GM12892 (cell line): ENCODE measurements at regions not wholly inside any gene's neighbourhood (a gene's known extent, or its start where the extent isn't known, plus 50 kb on each side); places are given as distances from the start of the nearest gene placed in this dataset.

ENCODE experiments used
- DNase-seq: peaks from one replicate; pipeline ENCODE4 v3.0.0; 2011; ENCODE audit not compliant: insufficient read length
- FAIRE-seq: peaks from 2 replicates; lab custom pipeline; 2011; peaks lifted over from hg19 to GRCh38; lab: Jason Lieb, UNC
- POLR2A ChIP-seq: IDR thresholded peaks from 2 replicates; pipeline ENCODE4 v1.6.1; 2011; ENCODE audit warnings: low read depth, low read length, control low read depth
- POLR2AphosphoS5 ChIP-seq: IDR thresholded peaks from 2 replicates; pipeline ENCODE4 v1.6.1; 2011; ENCODE audit warnings: low read depth, low read length, control low read depth
- TAF1 ChIP-seq: IDR thresholded peaks from 2 replicates; pipeline ENCODE4 v1.6.1; 2011; ENCODE audit warnings: low read depth, mild to moderate bottlenecking, control low read depth, low read length, borderline replicate concordance

DNA sequence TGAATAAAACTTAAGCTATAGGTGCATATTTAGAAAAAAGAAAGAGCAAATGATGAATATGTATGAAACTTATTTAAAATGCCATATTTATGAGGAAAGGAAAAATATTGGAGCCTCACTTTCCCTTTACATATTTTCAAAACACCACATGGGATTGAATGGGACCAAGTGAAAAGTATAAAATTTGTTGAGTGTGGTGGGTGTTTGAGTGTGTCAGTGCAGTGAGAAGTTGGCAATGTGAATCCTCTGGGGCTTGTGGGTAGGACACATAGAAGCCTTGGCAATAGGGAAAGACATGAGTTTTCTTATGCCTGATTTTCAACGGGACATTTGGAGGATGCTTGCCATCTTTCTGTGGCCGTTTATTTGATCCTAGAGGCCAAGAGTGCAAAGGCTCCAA is 502.2 kb upstream of the CELF4 start:
- TF ChIP-seq POLR2A, result no peak
- DNase-seq (no peak), FAIRE-seq (no peak)

DNA sequence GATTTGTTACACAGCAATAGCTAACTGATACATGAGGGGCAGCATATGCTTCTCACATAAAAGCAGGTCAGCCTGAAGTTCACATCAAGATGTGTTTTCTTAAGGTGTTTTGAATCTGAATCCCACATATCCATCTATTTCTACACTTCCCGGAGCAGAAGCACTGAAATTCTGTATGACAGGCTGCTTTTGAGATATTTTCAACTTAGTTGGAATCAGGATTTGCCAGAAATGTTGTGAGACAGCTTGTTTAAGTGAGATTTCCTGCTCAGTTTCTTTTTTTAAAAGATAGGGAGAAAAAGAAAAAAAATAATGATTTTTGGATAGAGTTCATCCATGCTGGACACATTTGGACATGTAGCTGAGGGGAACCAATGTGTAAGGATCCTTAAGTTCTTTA is 501.5 kb upstream of the CELF4 start:
- TF ChIP-seq POLR2AphosphoS5 (no peak), TAF1 (no peak), POLR2A (no peak)

DNA sequence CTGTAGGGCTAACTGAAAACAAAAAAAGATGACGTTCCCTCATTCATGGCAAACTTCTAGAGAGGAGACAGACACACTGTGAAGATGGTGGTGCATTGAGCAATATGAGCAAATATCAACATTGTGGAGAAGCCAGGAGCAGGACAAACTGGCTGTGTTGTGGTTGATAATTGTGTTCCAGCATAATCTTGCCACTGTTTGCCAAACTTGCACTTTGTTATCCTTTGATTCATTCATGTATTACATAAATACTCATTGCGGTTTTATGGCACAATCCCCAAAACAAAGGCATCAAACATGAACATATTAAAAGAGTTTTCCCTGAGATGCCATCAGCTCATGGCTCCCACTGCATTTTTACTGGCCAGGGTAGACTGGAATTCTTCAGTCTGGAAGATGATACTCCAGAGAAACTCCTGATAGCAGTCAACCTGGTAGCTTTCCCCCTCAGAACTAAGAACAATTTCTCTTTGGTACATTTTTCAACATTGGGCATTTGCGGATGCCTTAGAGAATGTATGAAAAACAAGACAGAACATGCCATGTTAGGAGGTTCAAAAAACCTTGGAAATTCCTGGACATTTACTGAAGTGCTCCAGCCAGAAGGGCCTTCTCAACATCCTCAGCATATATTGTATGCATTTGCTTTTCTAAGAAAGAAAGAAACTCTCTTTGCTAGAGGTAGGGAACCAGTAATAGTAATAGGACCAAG is 487.4 kb upstream of the CELF4 start:
- DNase-seq, result no peak
- TF ChIP-seq POLR2AphosphoS5 (no peak), TAF1 (no peak), POLR2A (no peak)
- no peak for FAIRE-seq

More for the DNA sequence above, 501.5 kb upstream of the CELF4 start:
- FAIRE-seq (no peak), DNase-seq (no peak)

DNA sequence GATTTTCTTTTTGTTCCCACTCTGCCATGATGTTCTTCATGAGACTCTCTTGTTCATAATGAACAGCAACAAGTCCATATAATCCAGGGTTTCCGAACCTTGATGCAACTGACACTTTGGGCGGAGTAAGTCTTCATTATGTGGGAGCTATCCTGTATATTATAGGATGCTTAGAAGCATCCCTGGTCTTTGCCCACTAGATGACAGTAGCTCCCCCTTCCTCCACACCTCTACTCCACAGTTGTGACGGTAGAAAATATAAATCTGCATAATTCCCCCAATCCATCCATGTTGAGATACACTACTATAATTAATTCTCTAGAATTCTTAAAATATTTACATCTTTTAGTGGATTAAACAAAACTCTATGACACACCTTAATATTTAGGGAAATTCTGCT is 482.2 kb upstream of the CELF4 start:
- TF ChIP-seq POLR2A, result no peak
- TF ChIP-seq POLR2AphosphoS5, result no peak
- TF ChIP-seq TAF1, result no peak
- FAIRE-seq, result no peak
- DNase-seq, result no peak

DNA sequence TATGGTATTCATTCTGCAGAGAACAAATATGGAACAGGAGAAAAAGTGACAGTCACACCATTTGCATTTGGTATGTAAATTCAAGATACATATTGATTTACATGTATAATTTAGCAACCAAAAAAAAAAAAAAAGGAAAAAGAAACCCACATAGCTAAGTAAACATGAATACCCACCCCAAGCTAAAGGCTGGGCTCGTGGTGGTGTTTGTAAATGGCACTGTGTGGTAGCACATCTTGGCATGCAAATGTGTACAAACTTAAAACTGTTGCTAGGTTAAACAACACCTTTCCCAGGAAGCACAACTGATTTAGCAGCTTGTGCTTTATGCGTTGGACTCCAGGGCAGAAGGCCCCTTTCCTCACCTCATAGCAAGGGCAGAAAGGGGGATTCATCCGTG is 481.1 kb upstream of the CELF4 start:
- TF ChIP-seq POLR2AphosphoS5 (no peak), TAF1 (no peak), POLR2A (no peak)
- FAIRE-seq (no peak), DNase-seq (no peak)

DNA sequence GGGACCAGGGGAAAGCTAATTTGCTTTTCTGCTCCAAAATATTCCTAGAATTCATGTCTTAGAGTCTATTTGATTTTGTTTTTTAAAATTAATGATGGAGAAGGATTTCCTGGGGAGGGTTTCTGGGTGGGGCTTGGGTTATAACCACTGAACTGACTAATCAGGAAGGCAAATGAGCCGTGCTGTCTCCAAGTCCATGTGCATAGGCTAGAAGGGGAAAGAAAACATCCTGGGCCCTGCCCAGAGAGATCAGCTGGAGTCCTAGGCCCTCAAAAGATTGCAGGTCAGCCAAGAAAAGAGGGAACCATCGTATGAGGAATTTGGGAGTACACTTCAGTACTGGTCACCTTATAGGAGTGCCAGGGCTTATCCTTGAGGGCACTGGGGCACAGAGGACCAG is 480.2 kb upstream of the CELF4 start:
- no peak for DNase-seq
- no peak for FAIRE-seq
- no peak for TF ChIP-seq TAF1
- no peak for TF ChIP-seq POLR2AphosphoS5
- TF ChIP-seq POLR2A, result no peak

DNA sequence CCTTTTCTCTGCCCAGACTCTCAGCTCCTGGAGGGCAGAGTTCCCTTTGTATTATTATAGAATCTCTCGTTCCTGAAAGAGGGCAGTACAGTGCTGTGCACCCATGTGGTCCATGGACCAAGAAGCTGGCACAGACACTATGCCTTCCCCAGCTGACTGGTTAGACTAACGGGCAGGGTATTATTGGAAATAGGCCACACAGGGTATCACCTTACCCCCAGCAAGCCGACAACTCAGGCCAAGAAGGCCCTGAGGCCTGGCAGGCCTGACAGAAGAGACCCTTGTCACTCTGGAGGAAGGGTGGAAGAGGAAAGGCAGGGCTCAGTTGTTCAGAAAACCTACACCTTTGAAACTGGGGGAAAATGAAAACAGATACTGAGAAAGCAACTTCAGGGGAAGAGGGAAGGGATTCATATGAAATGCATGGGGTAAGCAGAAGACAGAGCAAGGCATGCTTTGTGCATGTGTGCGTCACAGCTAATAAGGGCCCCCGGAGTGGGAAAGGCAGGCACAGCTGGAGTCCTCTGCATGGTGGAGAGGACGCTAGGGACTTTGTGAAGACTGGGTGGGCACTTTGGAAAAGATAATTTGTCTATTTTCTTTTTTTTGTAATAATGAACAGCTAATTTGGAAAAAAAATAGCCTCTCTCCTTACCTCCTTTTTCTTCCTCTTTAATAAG is 476.8 kb upstream of the CELF4 start:
- FAIRE-seq (no peak), DNase-seq (no peak)
- no peak for TF ChIP-seq POLR2AphosphoS5
- no peak for TF ChIP-seq POLR2A
- TF ChIP-seq TAF1, result no peak

DNA sequence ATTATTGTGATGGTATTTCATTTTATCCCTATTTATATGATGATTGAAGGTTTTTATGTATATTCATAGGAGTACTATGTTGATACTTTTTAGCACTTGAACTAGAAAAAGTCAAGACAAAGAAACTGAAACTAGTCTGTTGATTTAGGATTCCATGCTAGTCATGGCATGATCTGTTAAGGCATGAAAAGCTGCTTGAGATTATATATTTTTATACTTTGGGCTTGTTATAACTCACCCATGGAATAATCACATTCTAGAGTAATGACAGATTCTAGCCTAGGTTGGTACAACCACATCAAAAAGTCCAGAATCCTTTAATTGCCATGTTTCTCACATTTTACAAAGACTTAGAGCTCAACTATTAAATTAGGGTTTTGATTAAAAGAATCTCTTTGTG is 472.6 kb upstream of the CELF4 start:
- DNase-seq (no peak), FAIRE-seq (no peak)
- TF ChIP-seq POLR2AphosphoS5 (no peak), POLR2A (no peak), TAF1 (no peak)

DNA sequence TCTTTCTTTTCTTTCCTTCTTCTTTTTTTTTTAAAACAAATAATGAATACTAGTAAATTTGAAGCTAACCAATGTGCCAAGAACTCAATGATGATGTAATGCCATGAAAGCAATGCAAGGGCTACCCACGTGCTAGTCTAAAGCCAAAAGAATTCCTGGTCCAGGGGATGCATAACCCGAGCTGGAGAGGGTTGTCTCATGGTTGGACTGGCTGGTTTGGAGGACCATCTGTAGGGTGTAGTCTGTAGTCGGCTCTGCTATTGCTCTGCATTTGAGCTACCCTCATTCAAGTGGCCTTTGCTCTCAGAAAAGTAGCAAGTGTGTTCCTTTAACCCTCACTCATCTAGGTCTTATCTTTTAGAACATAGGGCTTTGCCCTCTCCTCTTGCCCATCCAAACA is 469.6 kb upstream of the CELF4 start:
- TF ChIP-seq POLR2AphosphoS5, result no peak
- no peak for TF ChIP-seq TAF1
- TF ChIP-seq POLR2A, result no peak
- DNase-seq (no peak), FAIRE-seq (no peak)

DNA sequence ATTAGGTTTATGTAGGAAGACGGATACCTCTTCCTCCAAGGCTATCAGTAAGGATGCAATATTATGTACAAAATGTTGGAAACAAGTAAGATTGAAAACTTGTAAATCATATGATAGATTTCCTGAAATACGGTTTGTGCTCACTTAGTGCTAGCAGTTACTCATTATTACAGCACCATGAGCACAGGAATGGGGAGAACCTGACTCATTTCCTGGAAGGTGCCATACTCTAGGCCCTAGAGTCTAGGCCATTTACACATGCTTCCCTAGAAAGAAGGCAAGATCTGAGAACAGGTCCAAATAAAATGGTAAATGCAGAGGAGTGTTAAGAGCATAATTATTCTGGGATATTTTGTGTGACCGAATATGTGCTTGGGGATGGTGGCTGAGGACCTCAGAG is 467.7 kb upstream of the CELF4 start:
- FAIRE-seq, result no peak
- TF ChIP-seq POLR2AphosphoS5 (no peak), TAF1 (no peak), POLR2A (no peak)
- DNase-seq, result no peak

DNA sequence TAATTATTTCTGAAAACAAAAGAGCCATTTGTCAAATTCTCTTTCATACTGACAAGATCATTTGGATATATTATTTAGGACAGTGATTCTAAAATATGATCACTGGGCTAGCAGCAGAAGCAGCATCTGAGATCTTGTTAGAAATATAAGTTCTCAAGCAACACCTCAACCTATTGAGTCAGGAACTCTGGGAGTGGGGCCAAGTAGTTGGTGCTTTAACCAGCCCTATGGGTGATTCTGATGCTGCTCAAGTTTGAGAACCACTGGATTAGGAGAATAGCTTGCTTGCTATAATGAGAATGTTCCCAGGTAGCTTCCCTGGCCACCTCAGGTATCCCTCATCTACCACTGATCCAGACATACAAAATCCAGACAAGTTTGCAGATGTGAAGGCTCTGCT is 466.9 kb upstream of the CELF4 start:
- no peak for TF ChIP-seq POLR2AphosphoS5
- no peak for TF ChIP-seq TAF1
- TF ChIP-seq POLR2A, result no peak
- FAIRE-seq (no peak), DNase-seq (no peak)

DNA sequence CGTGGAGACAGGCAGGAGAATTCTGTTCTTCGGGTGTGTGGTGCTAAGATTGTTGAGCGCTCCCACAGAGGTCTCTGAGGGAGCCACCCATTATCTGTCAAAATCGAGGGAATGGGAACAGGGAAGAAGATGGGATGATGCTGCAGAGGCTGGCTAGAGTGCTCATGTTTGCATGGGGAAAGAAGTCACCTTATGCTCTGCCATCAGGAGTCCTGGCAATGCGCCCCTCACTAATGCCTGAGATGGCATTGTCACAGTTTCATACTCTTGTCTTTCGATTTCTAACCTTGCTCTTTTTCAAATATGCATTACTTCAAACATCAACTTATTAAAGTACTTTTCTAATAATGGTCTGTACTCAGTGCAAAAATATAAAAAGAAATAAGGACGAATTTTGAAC is 463.3 kb upstream of the CELF4 start:
- no peak for TF ChIP-seq POLR2A
- no peak for TF ChIP-seq POLR2AphosphoS5
- no peak for TF ChIP-seq TAF1
- DNase-seq, result no peak
- no peak for FAIRE-seq
